ENCODE measurements at regions not wholly inside any gene's neighbourhood (a gene's known extent, or its start where the extent isn't known, plus 50 kb on each side); places are given as distances from the start of the nearest gene placed in this dataset.

GRCh38 chr2:191476901-191477300 lies 201.0 kb upstream of the NABP1 start:
- H3K4me3 Mint-ChIP-seq: no peak overlapping the region
- peaks cover 2% of the 10 kb centered on the region for H3K36me3 Mint-ChIP-seq
- H3K27me3 Mint-ChIP-seq: peaks cover 6% of the 10 kb centered on the region
- H3K27ac Mint-ChIP-seq: no peak overlapping the region
- peaks cover 6% of the 10 kb centered on the region for H3K9me3 Mint-ChIP-seq
- no peaks in the 10 kb centered on the region for H3K4me1 Mint-ChIP-seq

DNA sequence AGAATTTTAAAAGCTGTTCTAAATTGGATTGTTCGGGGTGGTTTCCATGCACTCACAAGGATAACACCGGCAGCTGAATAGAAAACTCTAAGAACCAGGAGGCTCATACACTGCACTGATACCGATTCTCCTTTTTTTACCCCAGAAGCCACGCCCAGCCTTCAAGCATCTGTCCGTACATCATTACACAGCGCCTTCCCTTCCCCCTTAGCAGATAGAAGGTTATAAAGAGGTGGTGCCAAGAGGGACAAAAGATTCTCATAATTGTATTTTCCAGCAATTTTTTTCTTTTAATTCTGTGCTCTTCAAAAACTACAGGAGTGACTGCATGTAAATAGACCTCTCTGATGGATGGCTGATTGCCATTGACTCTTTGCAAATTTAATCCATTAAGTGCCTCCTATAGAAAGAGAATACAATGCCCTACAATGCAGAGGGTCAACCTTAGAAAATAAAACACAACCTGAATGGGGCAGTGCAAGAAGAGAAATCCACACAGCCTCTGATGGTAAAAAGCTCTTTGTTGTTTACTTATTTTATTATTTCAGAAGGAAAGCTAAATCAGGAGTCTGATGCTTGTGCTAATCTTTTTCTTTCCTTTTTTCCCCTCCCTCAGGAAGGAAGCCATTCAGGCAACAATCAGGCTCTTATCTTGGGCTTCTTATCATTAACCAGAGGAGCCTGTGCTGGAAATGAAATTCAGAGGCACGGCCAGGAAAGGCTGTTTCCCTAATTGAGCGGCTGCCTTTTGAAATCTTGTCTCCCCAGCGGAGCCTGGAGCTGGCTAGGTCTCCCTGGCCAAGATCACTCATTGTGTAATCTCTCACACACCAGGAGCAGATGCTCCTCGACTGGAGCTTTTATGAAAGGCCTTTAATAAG lies 198.9 kb upstream of the NABP1 start:
- Mint-ChIP-seq H3K27me3 (peaks cover 8% of the 10 kb centered on the region), H3K36me3 (peaks cover 2% of the 10 kb centered on the region), H3K9me3 (peaks cover 13% of the 10 kb centered on the region), H3K27ac (no peak overlapping the region), H3K4me3 (no peak overlapping the region), H3K4me1 (no peaks in the 10 kb centered on the region)

GRCh38 chr2:191479680-191480023 lies 198.3 kb upstream of the NABP1 start:
- Mint-ChIP-seq H3K36me3 (peaks cover 2% of the 10 kb centered on the region), H3K27me3 (peaks cover 8% of the 10 kb centered on the region), H3K9me3 (peaks cover 13% of the 10 kb centered on the region), H3K4me1 (no peaks in the 10 kb centered on the region), H3K27ac (no peak overlapping the region), H3K4me3 (no peak overlapping the region)

GRCh38 chr2:191481305-191482070 lies 196.4 kb upstream of the NABP1 start:
- H3K4me1 Mint-ChIP-seq: no peaks in the 10 kb centered on the region
- peaks cover 2% of the 10 kb centered on the region for H3K36me3 Mint-ChIP-seq
- no peak overlapping the region for H3K27ac Mint-ChIP-seq
- no peak overlapping the region for H3K4me3 Mint-ChIP-seq
- peaks cover 10% of the 10 kb centered on the region for H3K27me3 Mint-ChIP-seq
- peaks cover 13% of the 10 kb centered on the region for H3K9me3 Mint-ChIP-seq

- H3K4me1 Mint-ChIP-seq: no peaks in the 10 kb centered on the region
- peaks cover 8% of the 10 kb centered on the region for H3K27me3 Mint-ChIP-seq
- no peak overlapping the region for H3K4me3 Mint-ChIP-seq
- H3K27ac Mint-ChIP-seq: no peak overlapping the region
- H3K9me3 Mint-ChIP-seq: peaks cover 13% of the 10 kb centered on the region
- peaks cover 2% of the 10 kb centered on the region for H3K36me3 Mint-ChIP-seq
These were observed 194.8 kb upstream of the NABP1 start for GRCh38 chr2:191483117-191483516.

- no peak overlapping the region for H3K4me3 Mint-ChIP-seq
- H3K4me1 Mint-ChIP-seq: no peaks in the 10 kb centered on the region
- no peak overlapping the region for H3K27ac Mint-ChIP-seq
- H3K36me3 Mint-ChIP-seq: peaks cover 1% of the 10 kb centered on the region
- peaks cover 6% of the 10 kb centered on the region for H3K27me3 Mint-ChIP-seq
- peaks cover 8% of the 10 kb centered on the region for H3K9me3 Mint-ChIP-seq
These were observed 191.2 kb upstream of the NABP1 start for GRCh38 chr2:191486584-191487320.

GRCh38 chr2:191488135-191488534 lies 189.8 kb upstream of the NABP1 start:
- no peaks in the 10 kb centered on the region for H3K4me1 Mint-ChIP-seq

GRCh38 chr2:191489177-191489576 lies 188.8 kb upstream of the NABP1 start:
- H3K27me3 Mint-ChIP-seq: peaks cover 5% of the 10 kb centered on the region
- H3K4me3 Mint-ChIP-seq: no peak overlapping the region

More at GRCh38 chr2:191488135-191488534, 189.8 kb upstream of the NABP1 start:
- no peaks in the 10 kb centered on the region for H3K36me3 Mint-ChIP-seq
- H3K27me3 Mint-ChIP-seq: peaks cover 5% of the 10 kb centered on the region
- no peak overlapping the region for H3K27ac Mint-ChIP-seq
- peaks cover 4% of the 10 kb centered on the region for H3K9me3 Mint-ChIP-seq
- no peak overlapping the region for H3K4me3 Mint-ChIP-seq

GRCh38 chr2:191496838-191497237 lies 181.1 kb upstream of the NABP1 start:
- Mint-ChIP-seq H3K27me3 (peaks cover 6% of the 10 kb centered on the region), H3K27ac (no peak overlapping the region), H3K4me3 (no peak overlapping the region), H3K36me3 (no peaks in the 10 kb centered on the region), H3K9me3 (no peaks in the 10 kb centered on the region), H3K4me1 (no peaks in the 10 kb centered on the region)

More at GRCh38 chr2:191489177-191489576, 188.8 kb upstream of the NABP1 start:
- Mint-ChIP-seq H3K9me3 (no peaks in the 10 kb centered on the region), H3K27ac (no peak overlapping the region), H3K4me1 (no peaks in the 10 kb centered on the region), H3K36me3 (no peaks in the 10 kb centered on the region)

GRCh38 chr2:191497822-191498221 lies 180.1 kb upstream of the NABP1 start:
- Mint-ChIP-seq H3K4me3 (no peak overlapping the region), H3K36me3 (no peaks in the 10 kb centered on the region), H3K4me1 (no peaks in the 10 kb centered on the region), H3K27ac (no peak overlapping the region), H3K27me3 (peaks cover 6% of the 10 kb centered on the region), H3K9me3 (no peaks in the 10 kb centered on the region)

- Mint-ChIP-seq H3K27ac (no peak overlapping the region), H3K4me1 (no peaks in the 10 kb centered on the region), H3K4me3 (no peak overlapping the region), H3K36me3 (no peaks in the 10 kb centered on the region), H3K27me3 (peaks cover 6% of the 10 kb centered on the region), H3K9me3 (no peaks in the 10 kb centered on the region)
These were observed 178.9 kb upstream of the NABP1 start for GRCh38 chr2:191499050-191499449.

- no peaks in the 10 kb centered on the region for H3K9me3 Mint-ChIP-seq
- no peak overlapping the region for H3K4me3 Mint-ChIP-seq
- H3K4me1 Mint-ChIP-seq: no peaks in the 10 kb centered on the region
- peaks cover 1% of the 10 kb centered on the region for H3K27me3 Mint-ChIP-seq
- H3K27ac Mint-ChIP-seq: no peak overlapping the region
- no peaks in the 10 kb centered on the region for H3K36me3 Mint-ChIP-seq
These were observed 177.9 kb upstream of the NABP1 start for GRCh38 chr2:191499874-191500565.

- Mint-ChIP-seq H3K9me3 (no peaks in the 10 kb centered on the region), H3K36me3 (no peaks in the 10 kb centered on the region), H3K4me3 (no peak overlapping the region), H3K27ac (no peak overlapping the region), H3K4me1 (no peaks in the 10 kb centered on the region), H3K27me3 (peaks cover 1% of the 10 kb centered on the region)
These were observed 177.4 kb upstream of the NABP1 start for GRCh38 chr2:191500566-191500883.

DNA sequence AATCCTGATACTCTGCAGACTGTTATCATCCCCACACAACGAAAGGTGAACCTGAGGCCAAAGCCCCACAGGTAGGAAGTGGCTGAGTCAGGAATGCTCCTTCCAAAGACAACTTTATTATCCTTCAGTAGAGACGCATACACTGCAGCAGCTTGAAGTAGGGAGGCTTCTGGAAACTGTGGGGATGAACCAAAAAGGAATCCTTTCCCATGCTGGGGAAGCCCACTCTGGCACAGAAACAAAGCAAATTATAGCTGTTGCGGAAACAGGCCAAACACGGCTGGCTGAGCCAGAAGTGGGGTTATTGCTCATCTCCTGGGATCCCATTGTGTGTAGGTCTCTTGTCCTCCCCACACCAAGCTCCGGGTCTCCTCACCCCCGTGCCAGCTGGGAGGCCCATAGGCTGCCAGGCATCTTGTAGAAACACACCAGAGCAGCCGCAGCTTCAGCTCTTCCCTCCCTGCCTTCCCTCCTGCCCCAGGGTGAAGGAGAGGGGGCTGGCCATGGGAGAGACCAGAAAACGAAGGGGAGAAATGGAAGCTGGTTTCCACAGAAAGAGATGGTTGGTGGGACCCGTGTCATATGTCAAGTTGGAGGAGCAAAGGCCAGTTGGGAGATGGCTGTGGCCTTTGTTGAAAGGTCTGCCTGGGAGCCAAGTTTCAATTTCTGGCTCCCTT lies 176.9 kb upstream of the NABP1 start:
- Mint-ChIP-seq H3K9me3 (no peaks in the 10 kb centered on the region), H3K27me3 (peaks cover 1% of the 10 kb centered on the region), H3K27ac (no peak overlapping the region), H3K4me3 (no peak overlapping the region), H3K36me3 (no peaks in the 10 kb centered on the region), H3K4me1 (no peaks in the 10 kb centered on the region)
